ENCODE measurements at regions not wholly inside any gene's neighbourhood (a gene's known extent, or its start where the extent isn't known, plus 50 kb on each side); places are given as distances from the start of the nearest gene placed in this dataset.

GRCh38 chr2:157194844-157195243 is 62.7 kb upstream of the GALNT5 start:
- peak; percentile 56 for ATAC-seq
- TF ChIP-seq BACH2 (CRISPR knock-in tag; IDR thresholded peaks at IDR 0.05; ENCODE audit: borderline replicate concordance) (no peak), ZNF565 (CRISPR knock-in tag; conservative IDR thresholded peaks at IDR 0.05; ENCODE audit: low read depth) (no peak)

GRCh38 chr2:157196956-157197355 is 60.5 kb upstream of the GALNT5 start:
- TF ChIP-seq ZNF565 (CRISPR knock-in tag; conservative IDR thresholded peaks at IDR 0.05; ENCODE audit: low read depth), result no peak
- TF ChIP-seq OSR1 (CRISPR knock-in tag; IDR thresholded peaks at IDR 0.05), result no peak
- TF ChIP-seq CSDC2 (CRISPR knock-in tag; IDR thresholded peaks at IDR 0.05), result no peak
- no peak for TF ChIP-seq ZNF70 (CRISPR knock-in tag; IDR thresholded peaks at IDR 0.05)
- TF ChIP-seq SNAI2 (CRISPR knock-in tag; IDR thresholded peaks at IDR 0.05), result no peak
- no peak for TF ChIP-seq ZNF8 (CRISPR knock-in tag; IDR thresholded peaks at IDR 0.05)
- no peak for ATAC-seq

- TF ChIP-seq ESRRG (CRISPR knock-in tag; IDR thresholded peaks at IDR 0.05) (no peak), ZNF565 (CRISPR knock-in tag; conservative IDR thresholded peaks at IDR 0.05; ENCODE audit: low read depth) (no peak), CSRNP3 (CRISPR knock-in tag; IDR thresholded peaks at IDR 0.05) (no peak), TSHZ2 (CRISPR knock-in tag; IDR thresholded peaks at IDR 0.05) (no peak), ISL1 (CRISPR knock-in tag; IDR thresholded peaks at IDR 0.05) (no peak), RARB (CRISPR knock-in tag; IDR thresholded peaks at IDR 0.05) (no peak), CREB5 (CRISPR knock-in tag; IDR thresholded peaks at IDR 0.05; ENCODE audit: low read depth) (no peak), POU6F1 (CRISPR knock-in tag; IDR thresholded peaks at IDR 0.05; ENCODE audit: borderline replicate concordance, low read depth) (no peak), CSDC2 (CRISPR knock-in tag; IDR thresholded peaks at IDR 0.05) (no peak), OSR1 (CRISPR knock-in tag; IDR thresholded peaks at IDR 0.05) (no peak), TOX (CRISPR knock-in tag; IDR thresholded peaks at IDR 0.05; ENCODE audit: borderline replicate concordance) (no peak), TCF4 (CRISPR knock-in tag; IDR thresholded peaks at IDR 0.05; ENCODE audit: borderline replicate concordance) (no peak), SNAI2 (CRISPR knock-in tag; IDR thresholded peaks at IDR 0.05) (no peak), PATZ1 (CRISPR knock-in tag; IDR thresholded peaks at IDR 0.05; ENCODE audit: borderline replicate concordance) (no peak), BACH2 (CRISPR knock-in tag; IDR thresholded peaks at IDR 0.05; ENCODE audit: borderline replicate concordance) (no peak)
- no peak for ATAC-seq
These were observed 59.7 kb upstream of the GALNT5 start for GRCh38 chr2:157197848-157198247.

GRCh38 chr2:157203651-157204050 is 53.9 kb upstream of the GALNT5 start:
- ATAC-seq, result no peak
- TF ChIP-seq TCF4 (CRISPR knock-in tag; IDR thresholded peaks at IDR 0.05; ENCODE audit: borderline replicate concordance), result no peak
- TF ChIP-seq ZNF8 (CRISPR knock-in tag; IDR thresholded peaks at IDR 0.05), result no peak
- no peak for TF ChIP-seq ZNF70 (CRISPR knock-in tag; IDR thresholded peaks at IDR 0.05)
- TF ChIP-seq ZNF565 (CRISPR knock-in tag; conservative IDR thresholded peaks at IDR 0.05; ENCODE audit: low read depth), result no peak
- TF ChIP-seq ISL1 (CRISPR knock-in tag; IDR thresholded peaks at IDR 0.05), result no peak
- no peak for TF ChIP-seq TSHZ2 (CRISPR knock-in tag; IDR thresholded peaks at IDR 0.05)
- no peak for TF ChIP-seq CSDC2 (CRISPR knock-in tag; IDR thresholded peaks at IDR 0.05)
- no peak for TF ChIP-seq PPARA (CRISPR knock-in tag; IDR thresholded peaks at IDR 0.05; ENCODE audit: borderline replicate concordance)
- no peak for TF ChIP-seq PATZ1 (CRISPR knock-in tag; IDR thresholded peaks at IDR 0.05; ENCODE audit: borderline replicate concordance)
- no peak for TF ChIP-seq BACH2 (CRISPR knock-in tag; IDR thresholded peaks at IDR 0.05; ENCODE audit: borderline replicate concordance)
- TF ChIP-seq TOX (CRISPR knock-in tag; IDR thresholded peaks at IDR 0.05; ENCODE audit: borderline replicate concordance), result no peak
